ENCODE measurements at regions not wholly inside any gene's neighbourhood (a gene's known extent, or its start where the extent isn't known, plus 50 kb on each side); places are given as distances from the start of the nearest gene placed in this dataset.

- no peak for TF ChIP-seq EZH2 (IDR thresholded peaks at IDR 0.05; ENCODE audit: insufficient read depth, poor library complexity, severe bottlenecking)
- TF ChIP-seq EZH2phosphoT487 (IDR thresholded peaks at IDR 0.05; ENCODE audit: insufficient read depth, low read depth): no peak
Observed at GRCh38 chr10:10295537-10295936, 722.1 kb upstream of the CELF2 start.
